ENCODE measurements at regions not wholly inside any gene's neighbourhood (a gene's known extent, or its start where the extent isn't known, plus 50 kb on each side); places are given as distances from the start of the nearest gene placed in this dataset.
"Not testable (repeated sequence)": the region's sequence is repeated elsewhere in the genome, so short reads cannot be mapped to it uniquely, and the experiment has no call there.

- DNase-seq (ENCODE audit: low read depth); H3K4me3 ChIP-seq (ENCODE audit: low read depth, low read length); in situ Hi-C loops (cut with HindIII; ENCODE audit: low sequenced_read_pairs): not testable (repeated sequence)
Measured at GRCh38 chr2:87512864-87513530, 234.9 kb upstream of the PLGLB2 start.

GRCh38 chr2:87514034-87514433 is 233.9 kb upstream of the PLGLB2 start:
- DNase-seq (ENCODE audit: low read depth); in situ Hi-C loops (cut with HindIII; ENCODE audit: low sequenced_read_pairs); H3K4me3 ChIP-seq (ENCODE audit: low read depth, low read length): not testable (repeated sequence)

- in situ Hi-C loops (cut with HindIII; ENCODE audit: low sequenced_read_pairs); H3K4me3 ChIP-seq (ENCODE audit: low read depth, low read length); DNase-seq (ENCODE audit: low read depth): not testable (repeated sequence)
Measured at GRCh38 chr2:87514515-87514914, 233.4 kb upstream of the PLGLB2 start.

GRCh38 chr2:87515226-87515625 is 232.7 kb upstream of the PLGLB2 start:
- in situ Hi-C loops (cut with HindIII; ENCODE audit: low sequenced_read_pairs); DNase-seq (ENCODE audit: low read depth); H3K4me3 ChIP-seq (ENCODE audit: low read depth, low read length): not testable (repeated sequence)

- in situ Hi-C loops (cut with HindIII; ENCODE audit: low sequenced_read_pairs); DNase-seq (ENCODE audit: low read depth); H3K4me3 ChIP-seq (ENCODE audit: low read depth, low read length): not testable (repeated sequence)
Measured at GRCh38 chr2:87515875-87516274, 232.0 kb upstream of the PLGLB2 start.

GRCh38 chr2:87516369-87516967 is 231.4 kb upstream of the PLGLB2 start:
- H3K4me3 ChIP-seq (ENCODE audit: low read depth, low read length); in situ Hi-C loops (cut with HindIII; ENCODE audit: low sequenced_read_pairs); DNase-seq (ENCODE audit: low read depth): not testable (repeated sequence)

- in situ Hi-C loops (cut with HindIII; ENCODE audit: low sequenced_read_pairs): not testable (repeated sequence)
Measured at GRCh38 chr2:87517438-87517837, 230.4 kb upstream of the PLGLB2 start.

GRCh38 chr2:87518066-87518465 is 229.8 kb upstream of the PLGLB2 start:
- DNase-seq (ENCODE audit: low read depth); H3K4me3 ChIP-seq (ENCODE audit: low read depth, low read length); in situ Hi-C loops (cut with HindIII; ENCODE audit: low sequenced_read_pairs): not testable (repeated sequence)

More at GRCh38 chr2:87517438-87517837, 230.4 kb upstream of the PLGLB2 start:
- not testable (repeated sequence) for DNase-seq (ENCODE audit: low read depth); H3K4me3 ChIP-seq (ENCODE audit: low read depth, low read length)

GRCh38 chr2:87518547-87518946 is 229.3 kb upstream of the PLGLB2 start:
- DNase-seq (ENCODE audit: low read depth); H3K4me3 ChIP-seq (ENCODE audit: low read depth, low read length); in situ Hi-C loops (cut with HindIII; ENCODE audit: low sequenced_read_pairs): not testable (repeated sequence)

- H3K4me3 ChIP-seq (ENCODE audit: low read depth, low read length); DNase-seq (ENCODE audit: low read depth); in situ Hi-C loops (cut with HindIII; ENCODE audit: low sequenced_read_pairs): not testable (repeated sequence)
Measured at GRCh38 chr2:87519158-87520011, 228.5 kb upstream of the PLGLB2 start.

GRCh38 chr2:87521057-87521456 is 226.8 kb upstream of the PLGLB2 start:
- H3K4me3 ChIP-seq (ENCODE audit: low read depth, low read length); DNase-seq (ENCODE audit: low read depth); in situ Hi-C loops (cut with HindIII; ENCODE audit: low sequenced_read_pairs): not testable (repeated sequence)

GRCh38 chr2:87521489-87521888 is 226.4 kb upstream of the PLGLB2 start:
- DNase-seq (ENCODE audit: low read depth); H3K4me3 ChIP-seq (ENCODE audit: low read depth, low read length); in situ Hi-C loops (cut with HindIII; ENCODE audit: low sequenced_read_pairs): not testable (repeated sequence)

GRCh38 chr2:87524619-87525188 is 223.2 kb upstream of the PLGLB2 start:
- DNase-seq (ENCODE audit: low read depth); in situ Hi-C loops (cut with HindIII; ENCODE audit: low sequenced_read_pairs); H3K4me3 ChIP-seq (ENCODE audit: low read depth, low read length): not testable (repeated sequence)

- H3K4me3 ChIP-seq (ENCODE audit: low read depth, low read length); in situ Hi-C loops (cut with HindIII; ENCODE audit: low sequenced_read_pairs); DNase-seq (ENCODE audit: low read depth): not testable (repeated sequence)
Measured at GRCh38 chr2:87525497-87525991, 222.3 kb upstream of the PLGLB2 start.

- in situ Hi-C loops (cut with HindIII; ENCODE audit: low sequenced_read_pairs); H3K4me3 ChIP-seq (ENCODE audit: low read depth, low read length); DNase-seq (ENCODE audit: low read depth): not testable (repeated sequence)
Measured at GRCh38 chr2:87526258-87526657, 221.6 kb upstream of the PLGLB2 start.

GRCh38 chr2:87531968-87532715 is 215.7 kb upstream of the PLGLB2 start:
- in situ Hi-C loops (cut with HindIII; ENCODE audit: low sequenced_read_pairs); DNase-seq (ENCODE audit: low read depth); H3K4me3 ChIP-seq (ENCODE audit: low read depth, low read length): not testable (repeated sequence)
